Stomach (tissue), 8 donors: ENCODE measurements at regions not wholly inside any gene's neighbourhood (a gene's known extent, or its start where the extent isn't known, plus 50 kb on each side); places are given as distances from the start of the nearest gene placed in this dataset.

ENCODE experiments used
- DNase-seq, 2 donors: peaks; one replicate each; pipeline versions ENCODE4 v3.0.0 to v3.0.0-alpha.2; 2013 to 2019
- H3K27ac ChIP-seq, 5 donors: fragments of 200-600 bp in 4 of 5; sonication (generic) in 4 of 5; one replicate each; pipeline ENCODE4 v1.5.1; 2013 to 2019; ENCODE audit warnings: mild to moderate bottlenecking in 1 of 5, moderate library complexity in 1 of 5
- H3K27me3 ChIP-seq, 3 donors: fragments of 200-600 bp; sonication (generic); one replicate each; pipeline ENCODE4 v1.5.1; 2017 to 2019; ENCODE audit warnings: mixed run types in 1 of 3
- H3K36me3 ChIP-seq, 4 donors: fragments of 200-600 bp; sonication (generic); 1 replicate in 3 of 4; 2 replicates in 1 of 4; pipeline ENCODE4 v1.5.1; 2016 to 2019
- H3K4me1 ChIP-seq, 4 donors: fragments of 200-600 bp; sonication (generic); one replicate each; pipeline ENCODE4 v1.5.1; 2016 to 2019
- H3K4me3 ChIP-seq, 4 donors: fragments of 200-600 bp; sonication (generic) in 3 of 4; one replicate each; pipeline ENCODE4 v1.5.1; 2016 to 2019; ENCODE audit warnings: mild to moderate bottlenecking in 1 of 4
- H3K9me3 ChIP-seq, 4 donors: fragments of 200-600 bp; sonication (generic); one replicate each; pipeline ENCODE4 v1.5.1; 2016 to 2019
- CTCF ChIP-seq, 7 experiments: fragments of 450-650 bp in 4 of 7; fragments of 200-600 bp in 3 of 7; sonication (generic) in 3 of 7; IDR thresholded peaks; one replicate each; pipeline ENCODE4 v1.5.1; 2016 to 2019; ENCODE audit warnings: antibody characterized with exemption in 7 of 7, control low read depth in 2 of 7, mild to moderate bottlenecking in 1 of 7
- EP300 ChIP-seq: sonication (generic); formaldehyde crosslinking; IDR thresholded peaks from one replicate; pipeline ENCODE4 v1.6.1; 2017; ENCODE audit warnings: antibody characterized with exemption
- POLR2A ChIP-seq, 4 donors: fragments of 450-650 bp; IDR thresholded peaks; one replicate each; pipeline ENCODE4 v1.6.1; 2016; ENCODE audit warnings: antibody characterized with exemption in 4 of 4, control low read depth in 2 of 4, mild to moderate bottlenecking in 1 of 4, moderate library complexity in 1 of 4
- POLR2AphosphoS5 ChIP-seq, 3 donors: sonication (generic); formaldehyde crosslinking; IDR thresholded peaks; one replicate each; pipeline ENCODE4 v1.6.1; 2016; ENCODE audit warnings: antibody characterized with exemption in 3 of 3
- WGBS, 5 donors: extraction: QIAGEN DNeasy Blood & Tissue Kit in 3 of 5; methylation state at CpG; one replicate each; pipeline versions ENCODE4 v1.1.5 to v1.1.7; 2013 to 2018; 5-methylcytosine and 5-hydroxymethylcytosine counted together
- intact Hi-C: fragments of 100-400 bp; cut with DNase I; formaldehyde crosslinking; loops from one replicate; pipeline ENCODE4 v1.15.1; 2023; ENCODE audit warnings: low total_unique reads
- donor health status: healthy with polysubstance abuse.
- donor health status: Bipolar disorder and iron deficiency.
- donor health status: healthy.

- intact Hi-C loops, result no loop called here
- 79 to 92% (median 87%) methylated on average over 4 of the region's 4 CpGs for WGBS, 5 donors
These were observed 339.9 kb downstream of the BMPER start for GRCh38 chr7:34245246-34245645.

GRCh38 chr7:34247468-34247867, 342.1 kb downstream of the BMPER start:
- Histone ChIP-seq H3K27me3 (no peaks in the 10 kb centered on the region), H3K27ac (no peak overlapping the region), H3K4me3 (no peak overlapping the region), H3K4me1 (no peaks in the 10 kb centered on the region), H3K36me3 (no peaks in the 10 kb centered on the region), H3K9me3 (no peaks in the 10 kb centered on the region)
- 85 to 100% (median 89%) methylated on average over 1 of the region's 1 CpG for WGBS, 5 donors
- TF ChIP-seq CTCF (IDR thresholded peaks at IDR 0.05) (no peak), POLR2AphosphoS5 (IDR thresholded peaks at IDR 0.05) (no peak), EP300 (no peak), POLR2A (IDR thresholded peaks at IDR 0.05) (no peak)
- intact Hi-C loops, result no loop called here
- no peak for DNase-seq

More at GRCh38 chr7:34245246-34245645, 339.9 kb downstream of the BMPER start:
- no peak overlapping the region for H3K4me3 ChIP-seq
- no peaks in the 10 kb centered on the region for H3K9me3 ChIP-seq
- no peaks in the 10 kb centered on the region for H3K4me1 ChIP-seq
- no peak for DNase-seq
- no peak overlapping the region for H3K27ac ChIP-seq
- H3K27me3 ChIP-seq, result no peaks in the 10 kb centered on the region
- TF ChIP-seq EP300, result no peak
- no peak for TF ChIP-seq POLR2A (IDR thresholded peaks at IDR 0.05)
- TF ChIP-seq CTCF (IDR thresholded peaks at IDR 0.05), result no peak
- no peak for TF ChIP-seq POLR2AphosphoS5 (IDR thresholded peaks at IDR 0.05)
- H3K36me3 ChIP-seq, result no peaks in the 10 kb centered on the region

- TF ChIP-seq POLR2A (IDR thresholded peaks at IDR 0.05) (no peak), CTCF (IDR thresholded peaks at IDR 0.05) (no peak), POLR2AphosphoS5 (IDR thresholded peaks at IDR 0.05) (no peak), EP300 (no peak)
- no peak for DNase-seq
- intact Hi-C loops, result no loop called here
- 54 to 70% (median 65%) methylated on average over 2 of the region's 2 CpGs for WGBS, 5 donors
- H3K36me3 ChIP-seq, result no peaks in the 10 kb centered on the region
- H3K4me1 ChIP-seq, result no peaks in the 10 kb centered on the region
- no peaks in the 10 kb centered on the region for H3K9me3 ChIP-seq
- no peaks in the 10 kb centered on the region for H3K27me3 ChIP-seq
- no peak overlapping the region for H3K4me3 ChIP-seq
- H3K27ac ChIP-seq, result no peak overlapping the region
These were observed 343.9 kb downstream of the BMPER start for GRCh38 chr7:34249192-34249591.

- Histone ChIP-seq H3K27me3 (no peaks in the 10 kb centered on the region), H3K36me3 (no peaks in the 10 kb centered on the region)
- TF ChIP-seq POLR2AphosphoS5 (IDR thresholded peaks at IDR 0.05) (no peak), EP300 (no peak), POLR2A (IDR thresholded peaks at IDR 0.05) (no peak), CTCF (IDR thresholded peaks at IDR 0.05) (no peak)
These were observed 354.9 kb downstream of the BMPER start for GRCh38 chr7:34260279-34260678.

More at GRCh38 chr7:34260279-34260678, 354.9 kb downstream of the BMPER start:
- Histone ChIP-seq H3K9me3 (peaks cover 0 to 3% (median 0%) of the 10 kb centered on the region in 4 donors), H3K4me1 (no peaks in the 10 kb centered on the region), H3K4me3 (no peak overlapping the region), H3K27ac (no peak overlapping the region)
- intact Hi-C loops, result no loop called here
- DNase-seq, result no peak
